ENCODE measurements at regions not wholly inside any gene's neighbourhood (a gene's known extent, or its start where the extent isn't known, plus 50 kb on each side); places are given as distances from the start of the nearest gene placed in this dataset.

DNA sequence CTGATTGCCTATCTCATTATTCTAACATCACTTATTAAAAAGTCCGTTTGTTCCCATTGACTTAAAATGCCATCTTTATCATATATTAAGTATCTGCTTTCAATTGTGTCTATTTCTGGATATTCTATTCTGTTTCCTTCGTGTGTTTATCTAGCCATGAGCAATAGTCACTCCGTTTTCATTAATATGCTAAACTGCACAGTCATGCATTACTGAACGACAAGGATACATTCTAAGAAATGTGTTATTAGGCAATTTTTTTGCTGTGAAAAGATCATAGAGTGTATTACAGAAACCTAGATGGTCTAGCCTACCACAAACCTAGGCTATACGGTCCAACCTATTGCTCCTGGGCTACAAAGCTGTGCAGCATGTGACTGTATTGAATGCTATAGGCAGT, 482.9 kb downstream of the IRX1 start:
- DNase-seq: no peak
- in situ Hi-C loops (cut with HindIII; ENCODE audit: low pct_ligation_motif_present, low pct_unique_long_range_greater_than_20kb, low sequenced_read_pairs): no loop called here

DNA sequence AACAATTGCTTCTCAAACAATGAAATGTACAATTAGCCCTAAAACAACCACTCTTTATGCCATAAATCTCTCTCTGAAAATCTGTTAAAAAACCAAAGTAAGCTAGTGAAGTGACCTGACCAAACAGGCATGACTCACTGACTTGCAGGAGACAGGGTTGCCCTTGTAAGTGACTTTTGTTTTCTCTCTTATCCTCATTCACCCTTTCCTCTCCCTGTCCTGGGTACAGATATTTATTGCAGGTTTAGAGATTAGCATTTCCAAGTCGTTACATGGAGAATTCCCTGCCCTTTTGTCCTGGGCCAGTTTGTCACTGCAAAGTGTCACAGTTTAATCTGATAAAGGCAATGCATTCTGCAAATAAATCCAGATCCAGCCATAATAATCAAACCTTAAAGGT, 484.2 kb downstream of the IRX1 start:
- in situ Hi-C loops (cut with HindIII; ENCODE audit: low pct_ligation_motif_present, low pct_unique_long_range_greater_than_20kb, low sequenced_read_pairs): no loop called here
- DNase-seq: no peak

DNA sequence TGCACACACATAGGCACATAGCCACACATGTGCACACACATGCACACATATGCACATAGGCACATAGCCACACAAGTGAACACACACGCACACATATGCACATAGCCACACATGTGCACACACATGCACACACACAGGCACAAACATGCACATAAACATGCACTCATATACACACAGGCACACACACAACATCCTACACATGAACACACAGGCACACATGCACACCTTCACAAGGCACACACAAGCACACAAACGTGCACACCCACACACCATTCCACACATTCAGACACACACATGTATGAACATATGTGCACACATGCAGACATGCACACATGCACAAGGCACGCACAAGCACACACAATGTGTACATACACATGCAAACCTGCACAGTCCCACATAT, 484.7 kb downstream of the IRX1 start:
- in situ Hi-C loops (cut with HindIII; ENCODE audit: low pct_ligation_motif_present, low pct_unique_long_range_greater_than_20kb, low sequenced_read_pairs): no loop called here
- no peak for DNase-seq

DNA sequence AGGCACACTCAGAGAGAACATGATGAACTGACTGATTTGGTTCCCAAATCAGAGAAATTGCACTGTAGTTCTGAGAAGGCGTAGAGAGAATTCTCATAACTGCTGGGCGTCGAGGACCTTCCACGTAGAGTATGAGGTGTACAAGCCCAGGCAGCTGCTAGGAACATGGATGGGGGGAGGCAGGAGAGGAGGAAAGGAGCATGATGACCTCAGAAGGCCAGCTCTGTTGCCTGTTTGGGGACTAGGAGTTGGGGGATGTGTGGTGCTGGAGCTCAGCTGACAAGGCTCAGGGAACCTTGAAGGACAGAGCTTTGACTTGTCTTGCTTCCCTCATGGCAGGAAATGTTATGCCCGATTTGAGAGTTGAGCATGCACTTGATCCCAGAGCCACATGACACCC, 485.4 kb downstream of the IRX1 start:
- DNase-seq: no peak
- in situ Hi-C loops (cut with HindIII; ENCODE audit: low pct_ligation_motif_present, low pct_unique_long_range_greater_than_20kb, low sequenced_read_pairs): no loop called here

DNA sequence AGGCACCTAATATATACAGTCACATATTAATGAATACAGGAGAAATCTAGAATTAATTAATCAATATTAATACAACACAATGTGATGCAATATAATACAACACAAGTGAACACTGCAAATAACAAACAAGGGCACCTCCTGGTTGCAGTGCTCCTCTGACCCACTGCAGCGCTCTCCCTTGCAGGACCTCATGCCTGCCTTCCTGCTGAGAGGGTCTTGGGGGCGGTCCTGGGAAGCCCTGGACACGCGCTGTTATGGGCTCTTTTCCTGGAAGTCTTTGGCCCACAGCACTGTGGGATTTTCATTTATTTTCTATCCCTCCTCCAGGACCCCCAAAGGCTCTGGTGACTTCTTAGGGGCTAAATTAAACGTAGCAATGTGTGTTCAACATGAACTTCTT, 485.8 kb downstream of the IRX1 start:
- in situ Hi-C loops (cut with HindIII; ENCODE audit: low pct_ligation_motif_present, low pct_unique_long_range_greater_than_20kb, low sequenced_read_pairs): no loop called here
- no peak for DNase-seq

GRCh38 chr5:4082966-4083564, 487.4 kb downstream of the IRX1 start:
- DNase-seq: no peak
- in situ Hi-C loops (cut with HindIII; ENCODE audit: low pct_ligation_motif_present, low pct_unique_long_range_greater_than_20kb, low sequenced_read_pairs): no loop called here

- in situ Hi-C loops (cut with HindIII; ENCODE audit: low pct_ligation_motif_present, low pct_unique_long_range_greater_than_20kb, low sequenced_read_pairs): no loop called here
- DNase-seq: no peak
These were observed 488.1 kb downstream of the IRX1 start for GRCh38 chr5:4083591-4084337.

GRCh38 chr5:4086081-4086480, 490.4 kb downstream of the IRX1 start:
- DNase-seq: no peak
- in situ Hi-C loops (cut with HindIII; ENCODE audit: low pct_ligation_motif_present, low pct_unique_long_range_greater_than_20kb, low sequenced_read_pairs): no loop called here

DNA sequence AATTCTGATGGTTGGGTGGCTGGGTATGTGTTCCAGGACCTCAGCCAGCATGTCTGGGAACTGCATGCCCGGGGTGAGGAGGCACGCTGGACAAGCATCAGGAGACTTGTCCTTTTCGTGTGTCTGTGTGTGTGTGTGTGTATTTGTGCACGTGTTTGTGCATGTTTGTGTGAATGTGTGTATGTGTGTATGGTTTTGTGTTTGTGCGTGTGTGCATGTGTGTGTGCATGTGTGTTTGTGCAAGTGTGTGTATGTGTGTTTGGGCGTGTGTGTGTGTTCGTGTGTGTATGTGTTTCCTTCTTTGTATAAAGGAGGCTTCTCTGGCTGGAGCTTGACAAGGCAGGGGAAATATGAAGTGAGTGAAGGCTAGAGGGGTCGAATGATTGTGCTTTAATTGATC, 491.5 kb downstream of the IRX1 start:
- in situ Hi-C loops (cut with HindIII; ENCODE audit: low pct_ligation_motif_present, low pct_unique_long_range_greater_than_20kb, low sequenced_read_pairs): no loop called here
- no peak for DNase-seq

DNA sequence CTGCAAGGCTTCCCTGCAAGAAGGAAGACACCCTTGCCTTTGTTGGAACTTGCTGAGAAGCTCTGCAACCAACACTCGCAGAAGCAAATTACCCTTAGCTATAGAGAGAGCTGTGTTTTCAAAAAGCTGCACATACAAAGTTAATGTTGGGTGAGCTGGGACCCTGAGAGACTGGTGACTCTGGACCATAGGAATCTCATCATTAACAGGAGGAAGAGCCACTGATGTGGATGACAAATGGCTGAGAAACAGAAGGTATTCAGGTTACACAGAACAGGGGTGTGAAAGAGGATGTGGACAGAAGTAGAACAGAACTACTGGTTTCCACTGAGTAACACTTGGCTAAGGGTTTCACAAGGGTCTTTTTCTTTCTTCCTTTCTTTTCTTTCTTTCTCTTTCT, 493.5 kb downstream of the IRX1 start:
- in situ Hi-C loops (cut with HindIII; ENCODE audit: low pct_ligation_motif_present, low pct_unique_long_range_greater_than_20kb, low sequenced_read_pairs): no loop called here
- DNase-seq: no peak

GRCh38 chr5:4093236-4093635, 497.6 kb downstream of the IRX1 start:
- no peak for DNase-seq
- in situ Hi-C loops (cut with HindIII; ENCODE audit: low pct_ligation_motif_present, low pct_unique_long_range_greater_than_20kb, low sequenced_read_pairs): no loop called here

DNA sequence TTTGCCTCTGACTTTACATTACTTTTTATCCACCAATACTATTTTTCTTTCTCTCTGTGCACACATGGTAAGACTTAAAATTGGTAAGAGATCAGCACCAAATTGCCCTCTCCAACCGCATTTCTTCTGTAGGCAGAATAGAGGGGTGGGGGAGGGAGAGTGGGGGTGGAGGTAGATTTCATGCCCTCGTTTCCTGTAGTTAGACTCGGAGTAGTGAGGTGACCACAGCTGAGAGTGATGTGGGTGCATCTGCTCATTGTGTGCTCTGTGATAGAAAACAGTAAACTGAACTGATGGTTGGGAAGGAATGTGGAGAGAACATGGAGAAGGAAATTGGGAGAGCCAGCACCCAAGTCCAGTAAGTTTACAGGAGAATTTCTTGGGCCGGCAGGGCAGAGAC, 498.3 kb downstream of the IRX1 start:
- in situ Hi-C loops (cut with HindIII; ENCODE audit: low pct_ligation_motif_present, low pct_unique_long_range_greater_than_20kb, low sequenced_read_pairs): no loop called here
- DNase-seq: no peak

- no peak for DNase-seq
- in situ Hi-C loops (cut with HindIII; ENCODE audit: low pct_ligation_motif_present, low pct_unique_long_range_greater_than_20kb, low sequenced_read_pairs): no loop called here
These were observed 500.4 kb downstream of the IRX1 start for GRCh38 chr5:4095918-4096630.

- in situ Hi-C loops (cut with HindIII; ENCODE audit: low pct_ligation_motif_present, low pct_unique_long_range_greater_than_20kb, low sequenced_read_pairs): no loop called here
These were observed 501.6 kb downstream of the IRX1 start for GRCh38 chr5:4097199-4097598.

GRCh38 chr5:4098226-4098625, 502.6 kb downstream of the IRX1 start:
- in situ Hi-C loops (cut with HindIII; ENCODE audit: low pct_ligation_motif_present, low pct_unique_long_range_greater_than_20kb, low sequenced_read_pairs): no loop called here
- DNase-seq: no peak

More at GRCh38 chr5:4097199-4097598, 501.6 kb downstream of the IRX1 start:
- no peak for DNase-seq

- DNase-seq: no peak
- in situ Hi-C loops (cut with HindIII; ENCODE audit: low pct_ligation_motif_present, low pct_unique_long_range_greater_than_20kb, low sequenced_read_pairs): no loop called here
These were observed 503.8 kb downstream of the IRX1 start for GRCh38 chr5:4099386-4099785.

DNA sequence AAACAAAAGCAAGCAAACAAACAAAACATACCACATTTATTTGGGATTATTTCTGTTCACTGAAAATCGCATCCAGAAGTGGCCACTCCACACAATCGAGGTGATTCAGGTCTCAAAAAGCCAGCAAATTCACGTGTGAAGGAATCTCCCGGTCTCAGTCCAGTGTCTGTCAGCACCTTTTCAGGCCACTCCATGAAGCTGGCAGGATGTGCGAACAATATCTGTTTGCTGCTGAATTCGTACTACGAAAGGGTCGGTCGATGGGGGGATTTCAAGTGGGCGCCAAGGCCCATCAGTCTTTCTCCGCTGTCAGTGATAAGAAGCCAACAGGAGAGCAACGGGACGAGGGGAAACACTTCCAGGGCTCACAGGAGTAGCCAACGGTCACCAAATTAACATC, 505.1 kb downstream of the IRX1 start:
- DNase-seq: no peak
- in situ Hi-C loops (cut with HindIII; ENCODE audit: low pct_ligation_motif_present, low pct_unique_long_range_greater_than_20kb, low sequenced_read_pairs): no loop called here

DNA sequence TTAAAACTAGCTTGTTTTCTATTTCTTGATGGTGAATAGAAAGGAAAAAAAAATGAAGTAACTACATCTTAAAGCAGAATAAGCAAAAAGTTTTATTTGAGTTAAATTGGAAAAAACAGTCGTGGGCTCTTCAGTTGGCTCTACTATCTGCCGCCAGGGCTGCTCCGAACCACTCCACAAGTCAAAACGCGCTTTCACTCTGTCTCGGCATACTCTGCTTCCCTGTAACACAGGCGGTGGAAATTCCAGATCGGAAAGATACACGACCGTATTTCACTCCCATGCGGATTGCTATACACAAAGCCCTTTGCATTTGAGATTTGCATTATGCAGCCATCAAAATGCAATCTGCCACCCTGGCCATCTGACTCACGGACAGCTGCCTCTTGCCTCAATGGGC, 505.6 kb downstream of the IRX1 start:
- no peak for DNase-seq
- in situ Hi-C loops (cut with HindIII; ENCODE audit: low pct_ligation_motif_present, low pct_unique_long_range_greater_than_20kb, low sequenced_read_pairs): no loop called here

GRCh38 chr5:4104831-4105597, 509.4 kb downstream of the IRX1 start:
- no peak for DNase-seq
- in situ Hi-C loops (cut with HindIII; ENCODE audit: low pct_ligation_motif_present, low pct_unique_long_range_greater_than_20kb, low sequenced_read_pairs): no loop called here
